GM12872 (cell line): ENCODE measurements at regions not wholly inside any gene's neighbourhood (a gene's known extent, or its start where the extent isn't known, plus 50 kb on each side); places are given as distances from the start of the nearest gene placed in this dataset.

Experiments used
- TF ChIP-seq, protein P1 (sequence below): IDR thresholded peaks from 3 replicates; pipeline ENCODE4 v1.5.1; 2011; ENCODE audit warnings: low read depth, mild to moderate bottlenecking, low read length, moderate library complexity; ENCODE audit not compliant: insufficient read depth

DNA sequence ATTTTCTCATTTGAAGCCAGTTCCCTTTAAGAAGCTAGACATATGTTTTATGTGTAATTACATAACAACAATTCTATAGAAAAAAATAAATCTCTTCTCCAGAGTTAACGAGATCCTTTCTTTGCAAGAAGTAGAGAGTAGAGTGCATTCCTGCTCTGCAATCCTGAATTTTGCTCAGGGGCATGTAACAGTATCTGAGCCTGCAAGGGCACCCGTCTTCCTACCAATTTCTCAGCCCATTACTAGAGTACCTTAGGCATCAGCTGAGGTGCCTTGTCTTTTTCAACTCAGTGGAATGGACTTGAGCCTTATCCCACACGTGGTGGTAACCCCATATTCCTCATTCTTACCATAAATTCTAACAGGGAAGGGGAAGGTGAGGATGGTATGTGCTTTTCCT is 205.9 kb downstream of the IKZF2 start:
- TF ChIP-seq, protein P1, sequence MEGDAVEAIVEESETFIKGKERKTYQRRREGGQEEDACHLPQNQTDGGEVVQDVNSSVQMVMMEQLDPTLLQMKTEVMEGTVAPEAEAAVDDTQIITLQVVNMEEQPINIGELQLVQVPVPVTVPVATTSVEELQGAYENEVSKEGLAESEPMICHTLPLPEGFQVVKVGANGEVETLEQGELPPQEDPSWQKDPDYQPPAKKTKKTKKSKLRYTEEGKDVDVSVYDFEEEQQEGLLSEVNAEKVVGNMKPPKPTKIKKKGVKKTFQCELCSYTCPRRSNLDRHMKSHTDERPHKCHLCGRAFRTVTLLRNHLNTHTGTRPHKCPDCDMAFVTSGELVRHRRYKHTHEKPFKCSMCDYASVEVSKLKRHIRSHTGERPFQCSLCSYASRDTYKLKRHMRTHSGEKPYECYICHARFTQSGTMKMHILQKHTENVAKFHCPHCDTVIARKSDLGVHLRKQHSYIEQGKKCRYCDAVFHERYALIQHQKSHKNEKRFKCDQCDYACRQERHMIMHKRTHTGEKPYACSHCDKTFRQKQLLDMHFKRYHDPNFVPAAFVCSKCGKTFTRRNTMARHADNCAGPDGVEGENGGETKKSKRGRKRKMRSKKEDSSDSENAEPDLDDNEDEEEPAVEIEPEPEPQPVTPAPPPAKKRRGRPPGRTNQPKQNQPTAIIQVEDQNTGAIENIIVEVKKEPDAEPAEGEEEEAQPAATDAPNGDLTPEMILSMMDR, result no peak

GRCh38 chr2:212943351-212943750 is 208.1 kb downstream of the IKZF2 start:
- TF ChIP-seq, protein P1, result no peak

DNA sequence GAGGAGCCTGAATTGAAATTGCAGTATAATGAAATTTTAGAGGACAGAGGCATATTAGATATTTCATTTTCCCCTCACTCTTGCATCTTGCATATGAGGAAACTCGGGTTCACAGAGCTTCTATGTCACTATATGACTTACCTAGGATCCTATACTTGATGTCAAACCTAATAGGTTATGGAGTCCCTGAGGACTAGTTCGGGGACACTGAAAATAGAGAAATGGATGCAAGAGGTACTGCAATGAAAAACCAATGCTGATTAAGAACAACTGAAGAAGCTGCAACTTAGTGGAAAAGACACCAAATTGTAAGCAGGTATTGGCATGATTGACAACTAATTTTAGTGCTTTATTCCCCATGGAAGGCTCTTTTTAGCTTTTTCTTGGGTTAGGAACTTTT is 210.1 kb downstream of the IKZF2 start:
- TF ChIP-seq, protein P1, result no peak

- TF ChIP-seq, protein P1, result no peak
Observed at GRCh38 chr2:212940816-212941215, 210.6 kb downstream of the IKZF2 start.

DNA sequence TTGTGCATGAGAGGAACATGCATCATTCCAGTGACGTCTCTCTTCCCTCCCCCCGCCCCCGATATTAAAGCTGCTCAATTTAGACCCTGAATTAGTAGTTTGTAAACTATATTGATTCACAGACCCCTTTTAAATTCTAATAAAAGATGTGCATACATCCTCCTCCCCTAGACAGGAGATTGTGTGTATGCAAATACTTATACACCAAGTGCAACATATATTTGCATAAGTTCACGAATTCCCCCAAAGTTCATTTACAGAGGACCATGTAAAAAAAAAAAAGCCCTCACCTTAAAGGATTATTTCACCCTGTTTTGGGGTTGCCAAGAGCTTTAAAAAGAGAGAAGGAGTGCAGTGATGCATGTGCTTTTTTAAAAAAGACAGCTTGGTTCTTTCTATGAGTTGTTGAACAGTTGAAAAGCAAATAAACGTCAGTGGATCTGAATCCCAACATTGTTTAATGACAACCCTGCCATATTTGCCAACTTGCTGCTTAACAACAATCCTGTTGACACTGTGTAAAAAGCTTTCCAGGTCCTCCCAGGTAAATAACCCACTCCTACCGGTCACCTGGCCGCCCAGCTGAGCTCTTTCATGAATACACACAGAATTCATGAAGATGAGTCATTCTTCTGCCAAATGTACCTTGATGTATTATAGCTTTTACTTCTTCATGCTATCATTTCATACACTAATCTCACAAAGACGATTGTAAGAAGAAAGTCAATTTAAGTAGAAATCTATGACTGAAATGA is 211.5 kb downstream of the IKZF2 start:
- TF ChIP-seq, protein P1, result no peak

DNA sequence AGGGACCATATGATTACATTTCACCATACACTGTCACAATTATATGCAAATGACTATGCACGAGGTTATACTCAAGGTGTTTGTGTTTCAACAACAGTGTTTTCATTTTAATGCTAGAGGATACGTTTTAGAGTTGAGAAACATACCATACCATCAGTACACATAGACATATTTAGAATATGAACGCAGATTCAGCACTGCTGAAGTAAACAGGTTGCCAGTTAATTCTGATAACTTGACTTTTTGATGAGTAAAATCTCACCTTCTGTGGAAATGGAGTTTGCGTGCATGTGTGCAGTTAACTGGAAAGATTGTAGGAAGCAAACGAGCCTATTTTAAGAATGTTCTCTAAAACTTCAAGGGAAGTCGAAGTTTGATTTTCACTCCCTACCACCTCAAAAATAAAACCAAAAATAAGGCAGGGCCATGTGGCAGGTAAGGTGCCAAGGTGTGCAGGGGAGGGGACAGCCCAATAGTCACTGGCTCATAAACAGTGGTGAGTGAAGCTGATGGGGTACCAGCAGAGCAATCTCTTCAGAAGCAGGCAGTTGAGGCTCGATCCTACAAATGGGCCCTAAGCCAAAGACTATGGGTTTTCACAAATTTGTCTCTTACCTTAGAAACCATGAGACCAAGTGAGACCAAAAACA is 213.1 kb downstream of the IKZF2 start:
- TF ChIP-seq, protein P1, result no peak

DNA sequence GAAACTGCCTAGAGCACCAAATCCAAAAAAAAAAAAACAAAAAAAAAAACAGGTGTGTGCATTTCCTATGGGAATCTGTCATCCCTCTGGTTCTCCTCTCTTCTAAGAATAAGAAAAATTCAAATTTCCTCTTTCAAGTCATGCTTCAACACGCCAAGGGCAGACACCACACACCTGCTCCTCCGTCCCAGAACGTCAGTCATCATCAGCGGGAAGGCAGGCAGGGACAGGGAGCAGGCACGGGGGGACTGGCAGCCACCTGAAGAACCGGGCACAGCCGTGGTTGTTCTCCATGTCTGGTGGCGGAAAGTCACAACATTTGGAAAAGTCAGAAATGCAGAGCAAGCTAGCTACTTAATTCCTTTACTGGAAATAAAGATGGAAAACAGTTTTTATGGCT is 214.8 kb downstream of the IKZF2 start:
- TF ChIP-seq, protein P1, result no peak
